PFSK-1 (cell line): ENCODE measurements at regions not wholly inside any gene's neighbourhood (a gene's known extent, or its start where the extent isn't known, plus 50 kb on each side); places are given as distances from the start of the nearest gene placed in this dataset.

Experiments
- POLR2AphosphoS5 ChIP-seq: IDR thresholded peaks from 2 replicates; pipeline ENCODE4 v1.6.1; 2012; ENCODE audit warnings: low read depth, mild to moderate bottlenecking, control low read depth, low read length, moderate library complexity
- TF ChIP-seq, protein P1 (sequence below), 2 experiments: IDR thresholded peaks; 2 replicates each; pipeline versions ENCODE4 v1.6.1 to v1.8.0; 2011 to 2012; ENCODE audit warnings: low read depth in 2 of 2, low read length in 2 of 2, control low read depth in 1 of 2, inconsistent platforms in 1 of 2, mild to moderate bottlenecking in 1 of 2, moderate library complexity in 1 of 2; ENCODE audit not compliant: insufficient read depth in 1 of 2

- TF ChIP-seq, protein P1, sequence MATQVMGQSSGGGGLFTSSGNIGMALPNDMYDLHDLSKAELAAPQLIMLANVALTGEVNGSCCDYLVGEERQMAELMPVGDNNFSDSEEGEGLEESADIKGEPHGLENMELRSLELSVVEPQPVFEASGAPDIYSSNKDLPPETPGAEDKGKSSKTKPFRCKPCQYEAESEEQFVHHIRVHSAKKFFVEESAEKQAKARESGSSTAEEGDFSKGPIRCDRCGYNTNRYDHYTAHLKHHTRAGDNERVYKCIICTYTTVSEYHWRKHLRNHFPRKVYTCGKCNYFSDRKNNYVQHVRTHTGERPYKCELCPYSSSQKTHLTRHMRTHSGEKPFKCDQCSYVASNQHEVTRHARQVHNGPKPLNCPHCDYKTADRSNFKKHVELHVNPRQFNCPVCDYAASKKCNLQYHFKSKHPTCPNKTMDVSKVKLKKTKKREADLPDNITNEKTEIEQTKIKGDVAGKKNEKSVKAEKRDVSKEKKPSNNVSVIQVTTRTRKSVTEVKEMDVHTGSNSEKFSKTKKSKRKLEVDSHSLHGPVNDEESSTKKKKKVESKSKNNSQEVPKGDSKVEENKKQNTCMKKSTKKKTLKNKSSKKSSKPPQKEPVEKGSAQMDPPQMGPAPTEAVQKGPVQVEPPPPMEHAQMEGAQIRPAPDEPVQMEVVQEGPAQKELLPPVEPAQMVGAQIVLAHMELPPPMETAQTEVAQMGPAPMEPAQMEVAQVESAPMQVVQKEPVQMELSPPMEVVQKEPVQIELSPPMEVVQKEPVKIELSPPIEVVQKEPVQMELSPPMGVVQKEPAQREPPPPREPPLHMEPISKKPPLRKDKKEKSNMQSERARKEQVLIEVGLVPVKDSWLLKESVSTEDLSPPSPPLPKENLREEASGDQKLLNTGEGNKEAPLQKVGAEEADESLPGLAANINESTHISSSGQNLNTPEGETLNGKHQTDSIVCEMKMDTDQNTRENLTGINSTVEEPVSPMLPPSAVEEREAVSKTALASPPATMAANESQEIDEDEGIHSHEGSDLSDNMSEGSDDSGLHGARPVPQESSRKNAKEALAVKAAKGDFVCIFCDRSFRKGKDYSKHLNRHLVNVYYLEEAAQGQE (IDR thresholded peaks at IDR 0.05; ENCODE audit: insufficient read depth in 1 of 2, low read depth in 2 of 2, low read length in 2 of 2) = no peak
- no peak for TF ChIP-seq POLR2AphosphoS5
Measured at GRCh38 chr2:160696087-160696452, 202.5 kb upstream of the RBMS1 start.
